ENCODE measurements at regions not wholly inside any gene's neighbourhood (a gene's known extent, or its start where the extent isn't known, plus 50 kb on each side); places are given as distances from the start of the nearest gene placed in this dataset.
A peak's percentile ranks its signal among the peaks of the same experiment; 100 is the strongest.

DNA sequence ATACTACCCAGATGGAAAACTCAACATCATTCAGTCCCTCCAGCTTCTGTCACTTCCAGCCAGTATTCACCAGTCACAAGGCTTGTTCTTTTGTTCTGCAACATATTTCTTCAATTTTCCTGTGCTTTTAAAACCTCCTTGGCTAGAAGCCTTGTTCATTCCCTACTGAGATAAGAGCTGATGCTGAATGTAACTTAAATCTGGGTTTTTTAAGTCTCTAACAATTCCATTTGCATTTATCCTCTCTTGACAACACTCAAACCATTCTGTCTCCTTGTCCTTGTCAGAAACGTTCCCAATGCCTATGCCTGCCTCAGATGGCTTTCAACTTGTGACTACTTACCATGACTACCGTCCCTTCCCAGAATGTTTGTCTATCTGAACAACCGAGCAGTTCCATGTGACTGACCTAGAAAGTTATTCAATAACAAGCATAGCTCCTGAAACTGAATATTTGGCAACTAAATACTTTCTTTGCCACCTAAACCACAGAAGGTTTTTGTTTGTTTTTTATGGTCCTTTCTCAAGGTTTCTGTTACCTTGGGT, 682.9 kb upstream of the GALNTL6 start:
- no peak for DNase-seq

DNA sequence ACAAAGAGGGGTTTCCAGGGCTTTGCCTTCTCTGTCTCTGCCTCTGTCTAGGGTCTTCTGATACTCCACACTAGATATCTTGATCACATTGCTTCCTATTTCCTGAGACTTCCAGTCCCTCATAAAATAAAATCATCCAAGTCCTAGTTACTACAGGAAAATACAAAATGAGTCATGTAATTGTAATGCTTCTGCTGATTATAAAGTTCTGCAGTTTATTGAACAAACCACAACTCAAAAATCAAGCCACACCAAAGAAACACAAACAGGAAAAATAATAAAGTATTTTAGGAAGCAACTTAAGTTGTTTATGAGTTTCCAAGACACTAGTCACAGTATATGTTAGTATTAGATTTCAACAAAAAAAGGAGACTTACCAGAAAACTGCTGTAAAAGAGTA, 695.1 kb upstream of the GALNTL6 start:
- DNase-seq: no peak

GRCh38 chr4:171117457-171117856, 695.7 kb upstream of the GALNTL6 start:
- no peak for DNase-seq

DNA sequence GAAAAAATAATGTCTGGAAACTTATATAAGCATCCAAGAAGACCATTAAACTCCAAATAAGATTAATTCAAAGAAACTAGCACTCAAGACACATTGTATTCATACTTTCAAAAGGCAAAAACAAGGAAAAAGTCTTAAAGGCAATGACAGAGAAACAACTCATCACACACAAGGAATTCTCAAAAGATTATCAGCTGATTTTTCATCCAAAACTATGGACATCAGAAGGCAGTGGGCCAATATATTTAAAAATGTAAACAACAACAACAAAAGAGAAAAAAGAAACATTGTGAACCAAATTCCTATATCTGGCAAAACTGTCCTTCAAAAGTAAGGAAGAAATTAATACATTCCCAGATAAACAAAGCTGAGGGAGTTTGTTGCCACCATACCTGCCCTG, 711.4 kb upstream of the GALNTL6 start:
- DNase-seq: no peak

GRCh38 chr4:171087089-171087488, 726.1 kb upstream of the GALNTL6 start:
- no peak for DNase-seq

GRCh38 chr4:171067422-171067821, 745.8 kb upstream of the GALNTL6 start:
- DNase-seq: no peak

- DNase-seq: no peak
Measured at GRCh38 chr4:171049380-171049779, 763.8 kb upstream of the GALNTL6 start.

DNA sequence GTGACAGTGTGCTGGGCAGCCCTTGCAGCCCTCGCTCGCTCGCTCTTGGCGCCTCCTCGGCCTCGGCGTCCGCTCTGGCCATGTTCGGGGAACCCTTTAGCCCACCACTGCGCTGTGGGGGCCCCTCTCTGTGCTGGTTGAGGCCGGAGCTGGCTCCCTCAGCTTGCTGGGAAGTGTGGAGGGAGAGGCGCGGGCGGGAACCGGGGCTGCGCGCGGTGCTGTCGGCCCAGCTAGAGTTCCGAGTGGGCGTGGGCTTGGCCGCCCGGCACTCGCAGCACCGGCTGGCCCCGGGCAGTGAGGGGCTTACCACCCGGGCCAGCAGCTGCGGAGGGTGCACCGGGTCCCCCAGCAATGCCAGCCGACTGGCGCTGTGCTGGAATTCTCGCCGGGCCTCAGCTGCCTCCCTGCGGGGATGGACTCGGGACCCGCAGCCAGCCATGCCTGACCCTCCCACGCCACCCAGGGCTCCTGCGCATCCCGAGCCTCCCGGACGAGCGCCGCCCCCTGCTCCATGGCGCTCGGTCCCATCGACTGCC, 770.1 kb upstream of the GALNTL6 start:
- DNase-seq: no peak

GRCh38 chr4:171035909-171036308, 777.3 kb upstream of the GALNTL6 start:
- DNase-seq: no peak

GRCh38 chr4:171031338-171031737, 781.9 kb upstream of the GALNTL6 start:
- no peak for DNase-seq

DNA sequence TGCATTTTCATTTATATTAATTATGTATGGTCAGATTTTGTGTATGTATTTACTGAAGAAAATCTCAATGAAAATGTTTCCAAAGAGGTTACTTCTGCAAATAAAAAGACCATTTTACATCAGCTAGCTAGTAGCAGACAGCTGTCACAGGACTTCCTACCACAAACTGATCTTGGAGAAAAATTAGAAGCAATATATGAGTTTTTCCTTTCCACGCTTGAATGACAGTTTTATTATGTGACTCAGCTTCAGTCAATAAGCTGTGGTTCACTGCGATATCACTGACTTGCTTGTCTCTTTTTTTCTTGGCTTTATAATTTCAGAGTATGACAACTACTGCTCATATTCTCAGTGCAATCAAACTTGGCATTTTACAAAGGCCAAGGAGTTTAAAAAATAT, 787.4 kb upstream of the GALNTL6 start:
- no peak for DNase-seq

GRCh38 chr4:171025343-171025742, 787.9 kb upstream of the GALNTL6 start:
- no peak for DNase-seq

DNA sequence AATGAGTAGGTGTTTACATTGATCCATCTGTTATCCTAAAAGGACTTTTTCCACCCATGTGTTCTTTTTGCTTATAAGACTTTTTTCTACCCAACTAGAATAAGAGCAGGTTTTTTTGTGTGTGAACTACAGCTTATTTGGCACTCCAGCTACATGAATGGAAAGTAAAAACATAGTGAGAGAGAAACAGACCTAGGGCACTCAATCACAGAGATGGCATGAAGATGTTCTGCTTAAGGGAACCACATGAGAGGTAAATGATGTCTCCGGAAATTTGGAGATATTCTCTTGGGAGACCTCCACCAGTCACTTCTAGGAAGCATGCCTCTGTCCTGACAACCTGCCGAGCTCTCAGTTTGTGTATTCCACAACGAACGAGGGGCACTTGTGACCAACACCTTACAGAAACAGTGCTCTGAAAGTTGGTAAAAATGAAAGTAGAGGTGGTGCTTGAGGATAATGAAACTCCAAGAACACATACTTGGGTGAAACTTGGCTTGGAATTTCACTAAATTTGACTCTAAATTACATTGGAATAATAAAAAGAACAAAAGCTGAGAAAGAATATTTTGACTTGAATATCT, 788.4 kb upstream of the GALNTL6 start:
- no peak for DNase-seq

GRCh38 chr4:171022824-171023230, 790.4 kb upstream of the GALNTL6 start:
- no peak for DNase-seq

DNA sequence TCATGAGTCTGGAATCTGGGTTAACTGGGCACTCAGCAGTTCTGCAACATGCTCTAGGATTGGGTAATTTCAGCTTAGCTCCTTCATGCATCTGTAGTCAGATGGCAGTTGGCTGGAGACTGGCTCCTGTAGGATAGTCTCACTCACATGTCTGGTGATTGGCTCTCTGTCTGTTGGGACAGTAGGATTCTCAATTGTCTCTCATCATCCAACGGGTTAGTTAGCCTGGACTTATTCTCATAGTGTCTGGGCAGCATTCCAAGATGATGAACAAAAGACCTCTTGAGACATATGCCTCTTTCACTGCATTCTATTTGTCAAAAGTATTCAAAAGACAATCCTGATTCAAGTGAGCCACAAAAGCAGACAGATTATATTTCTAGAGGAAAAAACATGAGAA, 795.6 kb upstream of the GALNTL6 start:
- DNase-seq: no peak

DNA sequence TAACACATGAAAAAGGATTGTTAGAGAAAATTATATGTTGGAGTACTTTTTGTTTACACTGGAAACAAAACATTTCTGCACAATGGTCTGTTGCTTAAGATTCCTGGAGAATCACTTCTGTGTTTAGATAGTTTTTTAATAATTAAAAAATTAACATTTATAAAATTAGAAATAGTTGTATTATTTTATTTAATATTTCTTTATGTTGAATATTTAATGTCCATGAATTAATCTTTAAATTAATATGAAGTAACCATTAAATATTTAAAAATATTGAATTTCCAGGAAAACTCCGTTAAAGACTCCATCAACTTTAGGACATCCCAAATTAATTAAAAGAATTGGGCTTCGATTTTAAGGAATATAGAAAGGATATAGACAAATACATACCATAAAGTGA, 797.1 kb upstream of the GALNTL6 start:
- no peak for DNase-seq

- DNase-seq: no peak
Measured at GRCh38 chr4:171015441-171015840, 797.8 kb upstream of the GALNTL6 start.

DNA sequence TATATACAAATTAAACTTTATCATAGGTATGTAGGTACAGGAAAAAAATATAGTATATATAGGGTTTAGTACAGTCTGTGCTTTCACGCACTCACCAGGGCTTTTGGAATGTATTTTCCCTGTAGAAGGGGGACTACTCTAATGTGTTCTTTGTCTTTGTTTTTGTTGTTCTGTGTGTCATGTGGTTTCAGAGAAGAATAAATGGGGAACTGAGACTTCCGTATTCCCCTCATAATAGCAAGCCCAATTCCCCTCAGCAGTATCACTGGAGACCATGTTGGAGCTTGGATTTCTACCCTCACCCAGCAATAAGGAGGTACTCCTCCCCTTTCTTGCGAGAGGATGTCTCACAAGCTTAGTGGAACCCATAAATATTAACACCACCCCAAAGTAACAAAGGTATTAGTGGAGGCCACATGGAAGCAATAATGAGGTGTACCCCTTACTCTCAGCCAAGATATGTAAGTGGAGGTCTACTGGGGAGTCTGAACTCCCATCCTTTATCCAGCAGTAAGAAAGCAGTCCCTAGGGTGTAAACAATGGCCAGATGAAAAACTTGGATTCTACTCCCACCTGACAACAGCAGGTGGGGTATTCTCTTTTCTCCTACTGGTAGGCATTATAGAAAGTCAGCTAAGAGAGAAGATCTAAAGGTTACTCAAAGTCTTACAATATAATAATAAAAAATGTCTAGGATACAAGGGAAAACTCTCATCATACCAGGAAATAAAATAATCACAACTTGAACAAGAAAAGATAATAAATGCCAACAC, 805.4 kb upstream of the GALNTL6 start:
- no peak for DNase-seq

DNA sequence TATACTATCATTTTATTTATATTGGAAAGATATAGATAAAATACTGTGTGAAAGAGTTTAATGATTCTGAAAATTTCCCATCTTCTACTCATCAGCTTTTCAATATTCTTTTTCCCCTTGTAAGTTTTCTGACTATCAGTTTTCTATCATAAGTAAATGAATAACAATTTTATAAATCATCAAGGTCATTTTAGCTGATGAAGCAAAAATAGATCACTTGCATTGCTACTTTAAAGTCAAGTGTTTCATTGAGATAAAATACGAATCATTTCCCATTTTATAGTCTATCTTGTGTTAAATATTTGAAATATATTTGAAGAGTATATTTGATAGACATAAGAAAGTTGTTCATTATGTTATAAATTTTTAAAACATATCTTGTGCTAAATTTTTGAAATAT, 811.0 kb upstream of the GALNTL6 start:
- DNase-seq: no peak

DNA sequence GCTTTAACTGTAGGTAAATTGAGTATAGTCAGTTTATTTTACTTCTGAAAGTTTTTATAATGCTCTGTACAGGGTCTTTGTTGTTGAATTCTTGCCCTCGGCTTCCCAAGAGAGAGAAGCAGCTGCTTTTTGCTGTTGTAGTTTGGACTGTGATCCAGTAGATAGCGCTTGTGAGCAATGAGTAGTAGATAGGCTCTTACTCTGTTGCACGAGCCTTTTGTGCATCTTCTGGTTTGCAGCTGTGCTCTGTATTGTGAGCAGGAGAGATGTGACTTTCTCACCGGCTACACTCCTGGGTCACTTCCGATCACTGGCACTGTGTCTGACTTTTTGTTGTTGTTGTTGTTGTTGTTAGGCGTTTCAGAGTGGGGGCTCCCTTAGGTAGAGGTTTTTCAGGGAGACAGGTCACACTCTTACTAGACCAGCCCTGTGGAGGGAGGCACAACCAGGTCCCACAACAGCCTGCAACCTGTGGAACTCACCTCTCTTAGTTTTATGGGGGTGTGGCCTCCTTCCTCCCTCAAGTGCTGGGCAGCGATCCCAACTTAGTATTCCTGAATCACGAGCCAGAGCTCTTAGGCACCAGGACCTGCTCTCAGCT, 822.1 kb upstream of the GALNTL6 start:
- peak; percentile 64 for DNase-seq

DNA sequence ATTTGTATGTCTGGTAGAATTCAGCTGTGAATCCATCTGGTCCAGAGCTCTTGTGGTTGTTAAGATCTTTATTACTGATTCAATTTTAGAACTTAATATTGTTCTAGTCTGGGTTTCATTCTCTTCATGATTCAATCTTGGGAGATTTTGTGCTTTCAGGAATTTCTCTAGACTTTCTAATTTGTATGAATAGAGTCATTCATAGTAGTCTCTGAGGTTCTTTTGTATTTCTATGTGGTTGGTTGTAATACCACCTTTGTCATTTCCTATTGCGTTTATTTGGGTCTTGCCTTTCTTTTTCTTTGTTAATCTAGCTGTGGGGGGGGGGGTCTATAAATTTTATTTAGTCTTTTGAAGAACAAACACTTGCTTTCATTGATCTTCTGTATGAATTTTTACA, 824.8 kb upstream of the GALNTL6 start:
- no peak for DNase-seq

DNA sequence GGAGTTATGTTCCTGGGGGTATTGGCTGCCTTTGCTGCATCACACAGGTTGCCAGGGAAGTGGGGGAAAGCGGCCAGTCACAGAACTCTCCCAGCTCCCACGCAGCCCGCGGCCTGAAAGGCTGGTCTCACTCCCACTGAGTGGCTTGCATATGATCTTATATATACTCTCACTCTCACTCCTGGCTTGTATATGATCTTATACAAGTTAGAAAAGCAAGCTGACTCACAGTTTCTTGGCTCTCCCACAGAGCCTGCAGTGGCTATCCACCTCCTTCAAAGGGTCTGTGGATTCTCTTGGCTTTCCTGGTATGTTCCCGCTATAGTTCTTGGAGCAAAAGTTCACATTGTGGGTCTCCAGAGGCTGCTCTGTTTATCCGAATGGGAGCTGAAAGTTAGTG, 833.5 kb upstream of the GALNTL6 start:
- peak; percentile 61 for DNase-seq

DNA sequence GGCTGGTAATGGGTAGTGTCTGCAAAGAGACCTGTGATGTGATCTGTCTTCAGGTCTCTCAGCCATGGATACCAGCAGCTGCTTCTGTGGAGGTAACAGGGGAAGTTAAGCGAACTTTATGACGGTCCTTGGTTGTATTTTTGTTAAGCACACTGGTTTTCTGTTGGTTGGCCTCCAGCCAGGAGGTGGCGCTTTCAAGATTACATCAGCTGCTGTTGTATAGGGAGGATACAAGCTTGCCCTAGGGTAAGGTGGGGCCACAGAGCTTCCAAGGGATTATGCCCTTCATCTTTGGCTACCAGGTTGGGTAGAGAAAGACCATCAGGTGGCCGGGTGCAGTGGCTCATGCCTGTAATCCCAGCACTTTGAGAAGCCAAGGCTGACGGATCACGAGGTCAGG, 834.2 kb upstream of the GALNTL6 start:
- no peak for DNase-seq

- DNase-seq: no peak
Measured at GRCh38 chr4:170949084-170949483, 859.3 kb upstream of the AADAT start.
